ENCODE measurements at regions not wholly inside any gene's neighbourhood (a gene's known extent, or its start where the extent isn't known, plus 50 kb on each side); places are given as distances from the start of the nearest gene placed in this dataset.

GRCh38 chr7:52726986-52727385, 308.4 kb upstream of the POM121L12 start (continued):
- TF ChIP-seq MAFK (IDR thresholded peaks at IDR 0.05; ENCODE audit: low read depth, low read length) (no peak), JUN (IDR thresholded peaks at IDR 0.05; ENCODE audit: low read depth, low read length) (no peak)

All from H1 (cell line).